HEK293T (cell line): ENCODE measurements at regions not wholly inside any gene's neighbourhood (a gene's known extent, or its start where the extent isn't known, plus 50 kb on each side); places are given as distances from the start of the nearest gene placed in this dataset.
"Not testable (repeated sequence)": the region's sequence is repeated elsewhere in the genome, so short reads cannot be mapped to it uniquely, and the experiment has no call there.

Source experiments
- CTCF ChIA-PET: fragments of 350-600 bp; formaldehyde crosslinking; extraction: SDS; loops from one replicate; lab custom pipeline; 2021; ENCODE audit warnings: antibody characterized with exemption, inconsistent platforms; lab: Yijun Ruan, JAX
- POLR2A ChIA-PET: fragments of 350-600 bp; formaldehyde crosslinking; extraction: SDS; loops from one replicate; lab custom pipeline; 2020; ENCODE audit warnings: antibody characterized with exemption, inconsistent platforms; lab: Yijun Ruan, JAX
- DNase-seq: peaks from one replicate; pipeline ENCODE4 v3.0.0; 2012; ENCODE audit warnings: mixed read lengths; ENCODE audit errors: extremely low spot score
- ARNT ChIP-seq: fragments of 450-650 bp; IDR thresholded peaks from 2 replicates; pipeline ENCODE4 v1.6.1; 2017; ENCODE audit warnings: mild to moderate bottlenecking
- BHLHE40 ChIP-seq: fragments of 450-650 bp; IDR thresholded peaks from 2 replicates; pipeline ENCODE4 v1.6.1; 2016; ENCODE audit warnings: mild to moderate bottlenecking, moderate library complexity, borderline replicate concordance
- CTBP1 ChIP-seq: fragments of 450-650 bp; IDR thresholded peaks from 2 replicates; pipeline ENCODE4 v1.6.1; 2016; ENCODE audit warnings: borderline replicate concordance
- ELF4 ChIP-seq: fragments of 450-650 bp; IDR thresholded peaks from 2 replicates; pipeline ENCODE4 v1.6.1; 2017; ENCODE audit warnings: antibody characterized with exemption
- FOXA1 ChIP-seq: fragments of 450-650 bp; IDR thresholded peaks from 2 replicates; pipeline ENCODE4 v1.6.1; 2016; ENCODE audit warnings: mild to moderate bottlenecking
- FOXK2 ChIP-seq: fragments of 450-650 bp; IDR thresholded peaks from 2 replicates; pipeline ENCODE4 v1.6.1; 2016; ENCODE audit warnings: mild to moderate bottlenecking
- FOXM1 ChIP-seq: fragments of 450-650 bp; IDR thresholded peaks from 2 replicates; pipeline ENCODE4 v1.6.1; 2017; ENCODE audit warnings: mild to moderate bottlenecking, borderline replicate concordance
- HDGF ChIP-seq: fragments of 450-650 bp; IDR thresholded peaks from 2 replicates; pipeline ENCODE4 v1.6.1; 2017; ENCODE audit warnings: antibody characterized with exemption, borderline replicate concordance
- L3MBTL2 ChIP-seq: fragments of 450-650 bp; conservative IDR thresholded peaks from 2 replicates; pipeline ENCODE4 v1.6.1; 2016; ENCODE audit warnings: mild to moderate bottlenecking
- LEF1 ChIP-seq: fragments of 450-650 bp; IDR thresholded peaks from 2 replicates; pipeline ENCODE4 v1.6.1; 2017; ENCODE audit warnings: mild to moderate bottlenecking, borderline replicate concordance
- NFRKB ChIP-seq: fragments of 450-650 bp; IDR thresholded peaks from 2 replicates; pipeline ENCODE4 v1.6.1; 2016; ENCODE audit warnings: mild to moderate bottlenecking, moderate library complexity
- PKNOX1 ChIP-seq: fragments of 450-650 bp; IDR thresholded peaks from 2 replicates; pipeline ENCODE4 v1.6.1; 2016
- SP1 ChIP-seq: fragments of 450-650 bp; IDR thresholded peaks from 2 replicates; pipeline ENCODE4 v1.6.1; 2017
- SUZ12 ChIP-seq: fragments of 450-650 bp; IDR thresholded peaks from 2 replicates; pipeline ENCODE4 v1.6.1; 2016; ENCODE audit warnings: mild to moderate bottlenecking
- TARDBP ChIP-seq: fragments of 450-650 bp; IDR thresholded peaks from 2 replicates; pipeline ENCODE4 v1.6.1; 2016
- ZNF384 ChIP-seq: fragments of 450-650 bp; IDR thresholded peaks from 2 replicates; pipeline ENCODE4 v1.6.1; 2016

GRCh38 chr1:181318022-181318857 is 165.1 kb upstream of the CACNA1E start:
- CTCF ChIA-PET, result no interaction called here

GRCh38 chr1:181318858-181319235 is 164.5 kb upstream of the CACNA1E start:
- POLR2A ChIA-PET, result no interaction called here
- no peak for DNase-seq
- CTCF ChIA-PET, result no interaction called here
- TF ChIP-seq ZNF384 (no peak), SUZ12 (no peak), PKNOX1 (no peak), BHLHE40 (no peak), LEF1 (no peak), ELF4 (no peak), FOXA1 (no peak), FOXK2 (no peak), FOXM1 (no peak), HDGF (no peak), CTBP1 (no peak), NFRKB (no peak), TARDBP (no peak), SP1 (no peak), ARNT (no peak), L3MBTL2 (no peak)

More at GRCh38 chr1:181318022-181318857, 165.1 kb upstream of the CACNA1E start:
- peak; percentile 33 for DNase-seq
- TF ChIP-seq ELF4, result no peak
- no peak for TF ChIP-seq FOXK2
- TF ChIP-seq L3MBTL2, result no peak
- TF ChIP-seq CTBP1, result no peak
- TF ChIP-seq FOXM1, result no peak
- TF ChIP-seq TARDBP, result no peak
- no peak for TF ChIP-seq SP1
- TF ChIP-seq SUZ12, result no peak
- TF ChIP-seq ARNT, result no peak
- TF ChIP-seq FOXA1, result no peak
- no peak for TF ChIP-seq LEF1
- no peak for TF ChIP-seq HDGF
- no peak for TF ChIP-seq PKNOX1
- no peak for TF ChIP-seq BHLHE40
- TF ChIP-seq NFRKB, result no peak
- no peak for TF ChIP-seq ZNF384
- POLR2A ChIA-PET, result no interaction called here

- no peak for DNase-seq
- CTCF ChIA-PET, result no interaction called here
- TF ChIP-seq L3MBTL2, result no peak
- TF ChIP-seq NFRKB, result no peak
- TF ChIP-seq ARNT, result no peak
- no peak for TF ChIP-seq SP1
- POLR2A ChIA-PET, result no interaction called here
These were observed 163.4 kb upstream of the CACNA1E start for GRCh38 chr1:181319907-181320306.

GRCh38 chr1:181324797-181325616 is 158.3 kb upstream of the CACNA1E start:
- CTCF ChIA-PET, result no interaction called here
- DNase-seq, result no peak

GRCh38 chr1:181325765-181326164 is 157.6 kb upstream of the CACNA1E start:
- POLR2A ChIA-PET, DNase-seq: not testable (repeated sequence)

More at GRCh38 chr1:181324797-181325616, 158.3 kb upstream of the CACNA1E start:
- TF ChIP-seq ZNF384, result no peak
- POLR2A ChIA-PET, result no interaction called here

GRCh38 chr1:181326348-181326747 is 157.0 kb upstream of the CACNA1E start:
- POLR2A ChIA-PET, result no interaction called here
- TF ChIP-seq FOXM1 (no peak), PKNOX1 (no peak), BHLHE40 (no peak), L3MBTL2 (no peak), ZNF384 (no peak), FOXK2 (no peak), TARDBP (no peak), HDGF (no peak), SUZ12 (no peak), NFRKB (no peak), ARNT (no peak), FOXA1 (no peak)
- DNase-seq, result no peak
- CTCF ChIA-PET, result no interaction called here

More at GRCh38 chr1:181325765-181326164, 157.6 kb upstream of the CACNA1E start:
- CTCF ChIA-PET, result not testable (repeated sequence)
